Loucy (cell line): ENCODE measurements at regions not wholly inside any gene's neighbourhood (a gene's known extent, or its start where the extent isn't known, plus 50 kb on each side); places are given as distances from the start of the nearest gene placed in this dataset.
"Not testable (repeated sequence)": the region's sequence is repeated elsewhere in the genome, so short reads cannot be mapped to it uniquely, and the experiment has no call there.

ENCODE experiments used
- CTCF ChIP-seq: fragments of 200-600 bp; sonication (generic); conservative IDR thresholded peaks from 2 replicates; pipeline ENCODE4 v1.5.1; 2014; ENCODE audit warnings: mild to moderate bottlenecking, antibody characterized with exemption, low read length
- EZH2phosphoT487 ChIP-seq: fragments of 200-600 bp; IDR thresholded peaks from 2 replicates; pipeline ENCODE4 v1.6.1; 2018; ENCODE audit warnings: antibody characterized with exemption, mild to moderate bottlenecking, moderate library complexity, borderline replicate concordance

DNA sequence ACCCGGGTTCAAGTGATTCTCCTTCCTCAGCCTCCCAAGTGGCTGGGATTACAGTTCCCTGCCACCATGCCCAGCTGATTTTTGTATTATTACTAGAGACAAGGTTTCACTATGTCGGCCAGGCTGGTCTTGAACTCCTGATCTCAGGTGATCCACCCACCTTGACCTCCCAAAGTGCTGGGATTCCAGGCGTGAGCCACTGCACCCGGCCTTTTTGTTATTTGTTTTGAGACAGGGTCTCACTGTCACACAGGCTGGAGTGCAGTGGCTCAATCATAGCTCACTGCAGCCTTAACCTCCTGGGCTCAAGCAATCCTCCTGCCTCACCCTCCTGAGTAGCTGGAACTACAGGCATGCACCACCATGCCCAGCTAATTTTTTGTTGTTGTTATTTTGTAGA is 104.8 kb upstream of the CARD11 start:
- not testable (repeated sequence) for TF ChIP-seq CTCF, EZH2phosphoT487
